HG03066 (cell line): ENCODE measurements at regions not wholly inside any gene's neighbourhood (a gene's known extent, or its start where the extent isn't known, plus 50 kb on each side); places are given as distances from the start of the nearest gene placed in this dataset.
"Not testable (repeated sequence)": the region's sequence is repeated elsewhere in the genome, so short reads cannot be mapped to it uniquely, and the experiment has no call there.

Experiments
- ATAC-seq: cut with Tn5 transposase; IDR thresholded peaks from one replicate; pipeline ENCODE4 v1.9.1; 2021; ENCODE audit warnings: low read depth; ENCODE audit not compliant: unreplicated experiment

- ATAC-seq = no peak
These were observed 180.8 kb downstream of the PYDC2 start for GRCh38 chr3:191641789-191642188.

GRCh38 chr3:191644291-191644690 lies 183.3 kb downstream of the PYDC2 start:
- no peak for ATAC-seq

GRCh38 chr3:191646242-191646641 lies 185.3 kb downstream of the PYDC2 start:
- ATAC-seq = no peak

GRCh38 chr3:191648787-191649186 lies 187.8 kb downstream of the PYDC2 start:
- ATAC-seq = no peak

GRCh38 chr3:191649626-191650025 lies 188.7 kb downstream of the PYDC2 start:
- ATAC-seq = no peak

GRCh38 chr3:191658781-191659419 lies 197.9 kb downstream of the PYDC2 start:
- ATAC-seq = not testable (repeated sequence)

GRCh38 chr3:191662150-191662549 lies 201.2 kb downstream of the PYDC2 start:
- ATAC-seq = not testable (repeated sequence)

- no peak for ATAC-seq
These were observed 220.1 kb downstream of the PYDC2 start for GRCh38 chr3:191680989-191681597.

GRCh38 chr3:191682961-191683360 lies 222.0 kb downstream of the PYDC2 start:
- no peak for ATAC-seq

GRCh38 chr3:191686626-191687025 lies 225.7 kb downstream of the PYDC2 start:
- ATAC-seq = no peak

GRCh38 chr3:191688756-191689433 lies 227.9 kb downstream of the PYDC2 start:
- ATAC-seq = no peak

GRCh38 chr3:191691184-191691583 lies 230.2 kb downstream of the PYDC2 start:
- not testable (repeated sequence) for ATAC-seq

- no peak for ATAC-seq
These were observed 234.3 kb downstream of the PYDC2 start for GRCh38 chr3:191695131-191695814.

GRCh38 chr3:191695815-191696153 lies 234.8 kb downstream of the PYDC2 start:
- ATAC-seq = no peak

- ATAC-seq = no peak
These were observed 235.4 kb downstream of the PYDC2 start for GRCh38 chr3:191696348-191696747.

GRCh38 chr3:191699546-191699945 lies 238.6 kb downstream of the PYDC2 start:
- no peak for ATAC-seq

GRCh38 chr3:191702121-191702520 lies 241.2 kb downstream of the PYDC2 start:
- ATAC-seq = no peak

- ATAC-seq = no peak
These were observed 246.9 kb downstream of the PYDC2 start for GRCh38 chr3:191707817-191708216.

- no peak for ATAC-seq
These were observed 254.6 kb downstream of the PYDC2 start for GRCh38 chr3:191715585-191715984.

GRCh38 chr3:191721390-191721861 lies 260.5 kb downstream of the PYDC2 start:
- no peak for ATAC-seq

GRCh38 chr3:191721990-191722389 lies 261.0 kb downstream of the PYDC2 start:
- no peak for ATAC-seq
